NCI-H1105 treated with DMSO at 0.1 percent for 48 hours (cell line): ENCODE measurements at regions not wholly inside any gene's neighbourhood (a gene's known extent, or its start where the extent isn't known, plus 50 kb on each side); places are given as distances from the start of the nearest gene placed in this dataset.
A peak's percentile ranks its signal among the peaks of the same experiment; 100 is the strongest.

ENCODE experiments used
- DNase-seq: peaks from one replicate; lab custom pipeline; 2025; lab: John Stamatoyannopoulos, UW

DNA sequence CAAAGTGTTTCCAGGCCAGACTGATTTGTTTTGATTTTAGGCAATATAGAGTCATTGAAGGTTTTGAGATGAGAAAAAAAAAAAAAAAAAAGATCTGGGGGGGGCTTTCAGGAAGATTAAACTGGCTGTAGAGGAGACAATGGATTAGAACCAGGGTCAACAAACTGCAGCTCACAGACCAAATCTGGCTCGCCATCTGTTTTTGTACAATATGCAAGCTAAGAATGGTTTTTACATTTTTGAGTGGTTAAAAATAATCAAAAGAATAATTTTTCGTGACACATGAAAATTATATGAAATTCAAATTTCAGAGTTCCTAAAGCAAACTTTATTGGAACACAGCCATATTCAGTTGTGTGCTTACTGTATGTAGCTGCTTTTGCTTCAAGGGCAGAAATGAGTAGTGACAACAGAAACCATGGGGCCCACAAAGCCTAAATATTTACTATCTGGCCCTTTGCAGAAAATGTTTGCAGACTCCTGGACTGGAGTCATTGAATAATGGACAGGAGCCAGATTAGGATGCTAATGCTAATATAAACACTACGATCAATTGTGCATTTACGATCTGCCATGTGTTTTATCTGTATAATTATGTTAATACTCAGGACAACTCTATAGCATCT is 375.7 kb upstream of the DAB1 start:
- peak; percentile 48 for DNase-seq

- DNase-seq: no peak
Measured at GRCh38 chr1:57798543-57798942, 374.7 kb upstream of the DAB1 start.

- no peak for DNase-seq
Measured at GRCh38 chr1:57797084-57797483, 373.2 kb upstream of the DAB1 start.

GRCh38 chr1:57796616-57797015 is 372.8 kb upstream of the DAB1 start:
- no peak for DNase-seq

GRCh38 chr1:57795886-57796285 is 372.0 kb upstream of the DAB1 start:
- no peak for DNase-seq

DNA sequence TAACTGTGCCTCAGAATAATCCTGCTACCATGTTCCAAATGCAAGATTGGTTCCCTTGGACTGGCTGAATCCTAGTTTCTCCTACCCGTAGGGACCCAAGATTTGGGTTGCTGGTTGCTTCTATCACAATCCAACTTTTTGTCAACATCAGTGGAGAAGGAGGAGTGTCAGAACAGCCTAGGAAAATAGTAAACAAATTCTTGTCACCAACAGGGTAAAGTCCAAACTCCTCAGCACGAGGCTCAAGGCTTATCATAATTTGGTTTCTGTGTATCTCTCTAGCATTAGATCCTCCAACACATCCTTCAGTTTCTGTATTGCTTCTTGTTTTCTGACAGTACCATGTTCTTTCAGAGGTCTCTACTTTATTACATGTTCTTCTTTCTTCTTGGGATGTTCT is 370.2 kb upstream of the DAB1 start:
- no peak for DNase-seq

- no peak for DNase-seq
Measured at GRCh38 chr1:57791497-57791896, 367.6 kb upstream of the DAB1 start.

DNA sequence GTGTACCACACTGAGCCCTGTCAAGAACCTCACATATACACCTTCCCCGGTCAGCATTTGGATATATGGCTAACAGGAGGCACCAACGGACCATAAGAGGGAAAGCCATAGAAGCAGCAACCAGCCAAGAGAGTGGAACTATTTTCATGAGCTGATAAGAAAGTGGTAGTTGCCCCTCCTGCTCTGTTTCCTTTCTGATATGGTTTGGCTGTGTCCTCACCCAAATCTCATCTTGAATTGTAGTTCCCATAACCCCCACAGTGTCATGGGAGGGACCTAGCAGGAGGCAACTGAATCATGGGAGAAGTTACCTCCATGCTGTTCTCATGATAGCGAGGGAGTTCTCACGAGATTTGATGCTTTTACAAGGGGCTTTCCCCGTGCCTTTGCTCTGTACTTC is 366.1 kb upstream of the DAB1 start:
- DNase-seq: no peak

GRCh38 chr1:57788313-57788712 is 364.5 kb upstream of the DAB1 start:
- DNase-seq: no peak

GRCh38 chr1:57784356-57784755 is 360.5 kb upstream of the DAB1 start:
- no peak for DNase-seq

DNA sequence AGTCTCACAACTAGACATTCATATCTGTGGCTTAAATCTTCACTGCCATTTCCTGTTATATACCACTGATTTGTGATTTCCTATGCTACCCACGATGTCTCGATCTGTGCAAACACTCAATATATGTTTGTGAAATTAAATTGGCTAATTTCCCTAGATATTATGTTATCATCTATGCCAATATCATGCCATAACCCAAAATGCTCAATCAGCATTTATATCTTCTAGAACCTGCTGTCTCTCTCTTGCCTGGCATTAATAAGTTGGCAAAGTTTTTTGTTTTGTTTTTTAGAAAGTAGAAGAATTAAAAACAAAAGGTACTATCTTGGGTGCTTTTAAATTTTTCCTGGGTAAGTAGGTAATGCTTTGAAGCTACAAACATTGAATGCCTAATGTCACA is 358.5 kb upstream of the DAB1 start:
- DNase-seq: no peak

DNA sequence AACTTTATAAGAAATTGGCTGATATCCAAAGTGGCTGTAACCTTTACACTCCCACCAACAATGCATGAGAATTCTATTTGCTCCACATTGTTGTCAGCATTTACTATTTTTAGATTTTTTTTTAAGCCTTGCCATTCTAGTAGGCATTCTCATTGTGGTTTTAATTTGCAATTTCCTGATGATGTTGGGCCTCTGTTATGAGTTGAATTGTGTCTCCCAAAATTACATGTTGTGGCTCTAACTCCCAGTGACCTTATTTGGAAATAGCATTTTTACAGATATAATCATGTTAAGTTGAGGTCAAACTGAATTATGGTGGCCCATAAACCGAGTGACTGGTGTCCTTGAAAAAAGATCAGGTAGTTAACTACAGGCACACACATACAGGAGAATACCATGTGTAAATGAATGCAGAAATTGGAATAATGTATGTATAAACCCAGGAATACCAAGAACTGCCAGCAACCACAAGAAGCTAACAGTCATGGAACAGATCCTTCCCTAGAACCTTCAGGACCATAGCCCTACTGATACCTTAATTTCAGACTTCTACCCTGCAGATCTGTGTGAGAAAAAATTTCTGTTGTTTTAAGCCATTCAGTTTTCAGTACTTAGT is 348.8 kb upstream of the DAB1 start:
- no peak for DNase-seq

DNA sequence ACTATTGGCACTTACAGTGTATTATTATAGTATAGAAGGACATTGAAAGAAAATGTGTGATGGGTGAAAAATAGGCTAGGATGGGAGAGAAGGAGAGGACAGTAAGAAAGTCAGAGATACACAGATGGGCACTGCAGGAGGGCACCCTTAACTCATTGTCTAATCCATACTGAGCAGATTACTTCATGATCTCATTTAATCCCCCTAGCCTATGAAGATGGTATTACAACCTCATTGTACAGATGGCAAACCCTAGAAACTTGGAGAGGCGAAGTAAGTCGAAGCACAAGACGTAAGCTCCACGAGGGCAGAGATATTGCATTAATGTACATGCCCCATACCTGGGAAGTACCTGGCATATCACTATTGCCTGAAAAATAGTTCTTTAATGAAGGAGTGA is 346.9 kb upstream of the DAB1 start:
- peak; percentile 5 for DNase-seq

DNA sequence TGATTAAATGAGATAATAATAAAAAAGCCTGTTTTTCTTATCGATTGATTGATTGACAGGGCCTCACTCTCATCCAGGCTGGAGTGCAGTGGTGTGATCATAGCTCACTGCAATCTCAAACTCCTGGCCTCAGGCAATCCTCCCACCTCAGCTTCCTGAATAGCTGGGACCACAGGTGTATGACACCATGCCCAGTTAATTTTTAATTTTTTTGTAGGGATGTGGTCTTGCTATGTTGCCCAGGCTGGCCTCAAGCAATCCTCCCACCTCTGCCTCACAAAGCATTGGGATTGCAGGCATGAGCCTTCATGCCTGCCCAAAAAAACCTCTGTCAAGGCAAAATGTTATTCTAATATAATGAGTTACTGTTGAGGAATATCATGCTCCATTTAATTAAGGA is 346.4 kb upstream of the DAB1 start:
- no peak for DNase-seq

- DNase-seq: no peak
Measured at GRCh38 chr1:57761628-57762027, 337.8 kb upstream of the DAB1 start.

DNA sequence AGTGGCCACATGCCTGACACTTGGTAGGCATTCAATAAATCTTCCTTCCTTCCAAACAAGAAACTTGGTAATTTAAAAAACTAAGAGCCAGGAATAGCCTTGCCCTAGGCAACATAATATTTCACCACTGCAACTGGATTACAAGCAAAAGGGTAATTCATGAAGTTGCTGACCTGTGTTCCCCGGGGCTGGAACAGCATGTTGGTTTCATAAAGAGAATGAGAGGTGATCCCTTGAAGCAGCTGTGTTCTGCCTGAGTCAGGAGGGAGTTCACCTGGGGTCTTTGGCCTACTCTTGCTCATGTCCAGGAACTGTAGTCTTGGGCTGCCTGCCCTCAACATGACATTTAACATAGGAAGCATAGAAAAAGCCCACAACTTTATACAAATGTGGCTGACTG is 329.0 kb upstream of the DAB1 start:
- DNase-seq: no peak

DNA sequence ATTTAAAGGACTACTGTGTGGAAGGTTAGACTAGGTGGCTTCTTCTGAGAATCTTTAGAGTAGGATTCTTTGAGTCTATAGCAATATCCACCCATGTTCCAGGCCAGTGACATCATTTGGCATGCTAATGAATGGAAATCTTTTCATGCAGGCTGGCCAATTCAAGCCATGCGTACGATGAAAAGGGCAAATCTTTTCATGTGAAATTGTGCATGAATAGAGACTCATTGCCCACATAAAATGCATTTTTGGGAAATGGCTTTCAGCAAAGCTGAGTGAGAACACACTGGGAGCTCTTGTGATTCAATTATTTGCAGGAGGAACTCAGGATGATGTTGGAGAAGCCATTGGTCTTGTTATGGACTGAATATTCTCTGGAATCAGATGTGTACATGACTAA is 324.9 kb upstream of the DAB1 start:
- no peak for DNase-seq

DNA sequence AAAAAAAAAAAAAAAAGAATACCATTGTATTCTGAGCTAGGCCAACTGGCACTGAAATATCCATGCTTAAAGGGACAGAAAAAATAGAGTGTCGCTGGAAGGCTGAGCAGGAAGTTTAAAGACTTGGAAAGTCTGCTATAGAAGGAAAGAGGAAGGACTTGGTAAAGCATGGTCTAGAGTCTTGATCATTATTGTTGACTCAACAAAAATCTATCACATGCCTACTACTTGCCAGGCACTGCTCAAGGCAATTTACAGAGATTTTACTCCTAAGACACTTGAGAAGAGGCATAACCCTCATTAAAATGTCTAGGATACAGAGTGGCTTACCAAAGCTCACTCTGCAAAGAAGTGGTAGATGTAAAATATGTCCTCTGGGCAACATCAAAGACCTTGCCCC is 324.0 kb upstream of the DAB1 start:
- DNase-seq: no peak

DNA sequence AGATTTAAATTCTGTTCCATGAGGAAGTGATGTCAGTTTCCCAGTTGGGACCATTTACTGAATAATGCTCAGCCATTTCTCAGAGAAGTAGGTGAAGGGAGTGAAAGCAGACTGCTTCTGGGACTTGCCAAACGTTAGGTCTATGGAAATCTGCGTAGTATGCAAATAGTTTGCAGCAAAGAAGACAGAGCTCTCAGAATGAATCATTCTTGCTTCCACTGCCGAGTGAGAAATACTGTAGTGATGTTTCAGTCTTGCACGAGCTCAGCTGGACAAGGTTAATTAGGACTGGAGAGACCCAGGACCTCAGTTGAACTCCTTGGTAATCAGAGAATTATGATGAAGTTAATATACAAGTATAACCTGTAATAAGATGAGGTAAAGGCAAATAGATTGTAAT is 317.7 kb upstream of the DAB1 start:
- no peak for DNase-seq

DNA sequence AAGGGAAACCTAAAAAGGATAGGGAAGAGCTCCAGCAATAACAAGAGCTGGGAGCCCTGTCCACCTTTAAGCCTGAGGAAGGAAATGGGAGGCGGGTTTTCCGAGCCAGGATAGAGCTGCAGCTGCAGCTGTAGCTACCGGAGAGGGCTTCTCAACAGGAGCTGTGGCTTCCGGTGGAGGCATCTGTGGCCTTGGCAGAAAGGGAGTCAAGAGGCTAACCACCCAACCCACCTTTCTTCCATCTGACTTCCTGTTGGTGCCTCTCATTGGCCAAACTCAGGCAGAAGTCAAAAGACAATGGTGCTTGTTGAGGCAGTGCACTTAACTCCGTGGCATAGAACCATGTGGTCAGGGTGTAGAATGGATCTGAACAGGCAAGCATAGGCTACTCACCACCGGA is 313.1 kb upstream of the DAB1 start:
- DNase-seq: no peak

GRCh38 chr1:57729181-57729580 is 305.3 kb upstream of the DAB1 start:
- DNase-seq: no peak

GRCh38 chr1:57727121-57727520 is 303.3 kb upstream of the DAB1 start:
- no peak for DNase-seq

DNA sequence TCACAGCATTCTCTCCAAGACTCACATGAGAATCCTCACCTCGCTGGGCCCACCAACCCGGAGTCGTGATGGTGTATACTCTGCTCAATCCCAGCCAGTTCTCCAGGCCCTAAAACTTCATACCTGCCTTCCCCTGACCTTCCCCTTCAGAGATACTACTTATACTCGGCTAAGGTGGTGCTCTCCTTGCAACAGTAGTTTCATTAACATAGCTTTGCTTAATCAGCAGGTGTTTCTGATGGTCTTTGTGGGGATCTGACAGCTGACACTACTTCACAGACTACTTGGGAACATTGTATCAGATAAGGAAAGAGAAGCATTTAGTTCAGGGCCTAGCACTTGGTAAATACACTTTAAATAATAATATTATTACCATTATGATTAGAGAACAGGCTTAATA is 301.5 kb upstream of the DAB1 start:
- DNase-seq: no peak

DNA sequence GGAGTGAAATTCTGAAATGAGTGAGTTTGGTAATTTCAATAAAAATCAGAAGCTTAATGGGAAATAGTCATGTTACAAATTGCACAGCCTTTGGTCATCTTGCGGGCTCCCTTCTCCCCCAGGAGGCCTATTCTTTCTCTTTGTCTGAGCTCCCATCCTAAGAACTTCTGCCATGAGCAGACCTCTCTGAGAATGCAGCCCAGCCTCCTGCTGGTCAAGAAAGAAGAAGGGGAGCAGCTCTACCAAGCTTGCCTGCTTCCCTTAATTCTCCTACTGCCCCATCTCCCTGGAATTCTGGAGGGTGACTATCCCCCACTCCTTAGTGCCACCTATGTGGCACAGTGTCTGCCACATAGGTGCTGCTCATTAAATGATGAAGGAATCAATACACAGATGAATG is 300.7 kb upstream of the DAB1 start:
- no peak for DNase-seq
